SU-DHL-6 (cell line): ENCODE measurements at regions not wholly inside any gene's neighbourhood (a gene's known extent, or its start where the extent isn't known, plus 50 kb on each side); places are given as distances from the start of the nearest gene placed in this dataset.

Source experiments
- H2AFZ ChIP-seq: fragments of 200-600 bp; sonication (generic); 2 replicates; pipeline ENCODE4 v1.6.1; 2014; ENCODE audit warnings: low read depth, mild to moderate bottlenecking, moderate library complexity, mixed read lengths, antibody characterized with exemption, low read length; ENCODE audit not compliant: severe bottlenecking
- H3F3A ChIP-seq: fragments of 200-600 bp; shearing (Covaris generic); 2 replicates; pipeline ENCODE4 v1.6.0; 2016; ENCODE audit warnings: antibody characterized with exemption, mild to moderate bottlenecking; ENCODE audit not compliant: insufficient read depth
- H3K27ac ChIP-seq: fragments of 200-600 bp; sonication (generic); 2 replicates; pipeline ENCODE4 v1.5.1; 2016; ENCODE audit warnings: low read depth, mild to moderate bottlenecking, low read length, moderate library complexity, mixed read lengths
- H3K27me3 ChIP-seq: fragments of 200-600 bp; sonication (generic), shearing (Covaris generic); 2 replicates; pipeline ENCODE4 v1.6.0; 2014; ENCODE audit warnings: mild to moderate bottlenecking, low read length
- H3K36me3 ChIP-seq: fragments of 200-600 bp; sonication (generic); 2 replicates; pipeline ENCODE4 v1.6.1; 2014; ENCODE audit warnings: mild to moderate bottlenecking, low read length, mixed read lengths
- H3K4me2 ChIP-seq: fragments of 300-600, 200-600 bp; shearing (Covaris generic), sonication (generic); 2 replicates; pipeline ENCODE4 v1.6.0; 2014; ENCODE audit warnings: low read length, low read depth, mild to moderate bottlenecking; ENCODE audit not compliant: poor library complexity, severe bottlenecking
- H3K4me3 ChIP-seq: fragments of 200-600 bp; sonication (generic); 2 replicates; pipeline ENCODE4 v1.5.1; 2014; ENCODE audit warnings: antibody characterized with exemption, low read length, mild to moderate bottlenecking, mixed read lengths; ENCODE audit not compliant: insufficient read depth, poor library complexity, severe bottlenecking
- H3K79me2 ChIP-seq: fragments of 200-600 bp; sonication (generic); 2 replicates; pipeline ENCODE4 v1.6.1; 2014; ENCODE audit warnings: mild to moderate bottlenecking, low read length, moderate library complexity; ENCODE audit not compliant: insufficient read depth
- H3K9ac ChIP-seq: fragments of 200-600 bp; sonication (generic); 2 replicates; pipeline ENCODE4 v1.7.0; 2014; ENCODE audit warnings: mild to moderate bottlenecking, low read length
- H3K9me2 ChIP-seq: fragments of 200-600 bp; sonication (generic); replicated peaks from 2 replicates; pipeline ENCODE4 v1.6.1; 2014; ENCODE audit warnings: low read length; ENCODE audit not compliant: insufficient read depth
- H3K9me3 ChIP-seq: fragments of 200-600 bp; sonication (generic); 2 replicates; pipeline ENCODE4 v1.6.1; 2014; ENCODE audit warnings: low read length, mixed read lengths; ENCODE audit not compliant: insufficient read depth
- H4K20me1 ChIP-seq: fragments of 200-600 bp; sonication (generic); 2 replicates; pipeline ENCODE4 v1.6.1; 2014; ENCODE audit warnings: low read depth, mild to moderate bottlenecking, antibody characterized with exemption, low read length, moderate library complexity, mixed read lengths
- EZH2phosphoT487 ChIP-seq: fragments of 200-600 bp; sonication (generic), shearing (Covaris generic); conservative IDR thresholded peaks from 2 replicates; pipeline ENCODE4 v1.6.1; 2018; ENCODE audit warnings: mild to moderate bottlenecking, antibody characterized with exemption, low read length, moderate library complexity, mixed read lengths
- TF ChIP-seq, protein P1 (sequence below): fragments of 200-600 bp; sonication (generic); IDR thresholded peaks from one replicate; pipeline ENCODE4 v1.5.1; 2017; ENCODE audit warnings: antibody characterized with exemption, mild to moderate bottlenecking, low read length, moderate library complexity; ENCODE audit not compliant: insufficient read depth, poor library complexity, severe bottlenecking

GRCh38 chr21:18908641-18909040, 505.1 kb upstream of the TMPRSS15 start:
- Histone ChIP-seq H3K9me3 (no peaks in the 10 kb centered on the region), H3K9me2 (no peaks in the 10 kb centered on the region), H2AFZ (peak overlapping the region; percentile 41), H3K27me3 (no peaks in the 10 kb centered on the region), H3K36me3 (no peaks in the 10 kb centered on the region), H3F3A (no peaks in the 10 kb centered on the region), H3K9ac (no peak overlapping the region), H3K27ac (no peak overlapping the region), H3K4me2 (no peak overlapping the region), H4K20me1 (no peaks in the 10 kb centered on the region), H3K4me3 (no peak overlapping the region), H3K79me2 (no peaks in the 10 kb centered on the region)
- TF ChIP-seq, protein P1, sequence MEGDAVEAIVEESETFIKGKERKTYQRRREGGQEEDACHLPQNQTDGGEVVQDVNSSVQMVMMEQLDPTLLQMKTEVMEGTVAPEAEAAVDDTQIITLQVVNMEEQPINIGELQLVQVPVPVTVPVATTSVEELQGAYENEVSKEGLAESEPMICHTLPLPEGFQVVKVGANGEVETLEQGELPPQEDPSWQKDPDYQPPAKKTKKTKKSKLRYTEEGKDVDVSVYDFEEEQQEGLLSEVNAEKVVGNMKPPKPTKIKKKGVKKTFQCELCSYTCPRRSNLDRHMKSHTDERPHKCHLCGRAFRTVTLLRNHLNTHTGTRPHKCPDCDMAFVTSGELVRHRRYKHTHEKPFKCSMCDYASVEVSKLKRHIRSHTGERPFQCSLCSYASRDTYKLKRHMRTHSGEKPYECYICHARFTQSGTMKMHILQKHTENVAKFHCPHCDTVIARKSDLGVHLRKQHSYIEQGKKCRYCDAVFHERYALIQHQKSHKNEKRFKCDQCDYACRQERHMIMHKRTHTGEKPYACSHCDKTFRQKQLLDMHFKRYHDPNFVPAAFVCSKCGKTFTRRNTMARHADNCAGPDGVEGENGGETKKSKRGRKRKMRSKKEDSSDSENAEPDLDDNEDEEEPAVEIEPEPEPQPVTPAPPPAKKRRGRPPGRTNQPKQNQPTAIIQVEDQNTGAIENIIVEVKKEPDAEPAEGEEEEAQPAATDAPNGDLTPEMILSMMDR, result no peak
- TF ChIP-seq EZH2phosphoT487, result no peak

GRCh38 chr21:18913914-18914313, 510.3 kb upstream of the TMPRSS15 start:
- Histone ChIP-seq H3K79me2 (no peaks in the 10 kb centered on the region), H3K27me3 (no peaks in the 10 kb centered on the region), H3K9ac (no peak overlapping the region), H3K27ac (no peak overlapping the region), H3K9me3 (no peaks in the 10 kb centered on the region), H3K9me2 (no peaks in the 10 kb centered on the region), H4K20me1 (no peaks in the 10 kb centered on the region), H3K36me3 (no peaks in the 10 kb centered on the region), H3F3A (no peaks in the 10 kb centered on the region), H3K4me2 (no peak overlapping the region), H3K4me3 (no peak overlapping the region), H2AFZ (no peak overlapping the region)
- TF ChIP-seq, protein P1, result no peak
- TF ChIP-seq EZH2phosphoT487, result no peak

DNA sequence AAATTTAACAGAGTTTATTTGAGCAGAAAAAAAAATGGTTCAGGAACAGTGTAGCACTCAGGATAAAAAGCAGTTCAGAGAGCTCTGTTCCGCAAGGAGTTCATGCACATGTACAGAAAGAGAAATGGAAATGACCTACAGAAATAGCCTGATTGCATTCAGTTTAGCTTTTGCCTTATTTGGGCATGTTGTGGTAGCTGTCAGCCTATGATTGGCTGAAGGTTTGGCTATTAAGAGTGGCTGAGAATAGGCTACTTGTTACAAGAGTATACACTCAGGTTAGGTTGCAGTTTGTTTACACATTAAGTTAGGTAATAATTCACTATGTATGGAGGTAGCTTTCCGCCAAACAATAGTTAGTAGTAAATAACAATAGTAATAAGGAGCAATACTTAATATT, 511.0 kb upstream of the TMPRSS15 start:
- Histone ChIP-seq H2AFZ (no peak overlapping the region), H3K79me2 (no peaks in the 10 kb centered on the region), H3K4me3 (no peak overlapping the region), H3K9me3 (no peaks in the 10 kb centered on the region), H3K27ac (no peak overlapping the region), H3K36me3 (no peaks in the 10 kb centered on the region), H3K9ac (no peak overlapping the region), H3K4me2 (no peak overlapping the region), H4K20me1 (no peaks in the 10 kb centered on the region), H3F3A (no peaks in the 10 kb centered on the region), H3K27me3 (no peaks in the 10 kb centered on the region), H3K9me2 (no peaks in the 10 kb centered on the region)
- TF ChIP-seq, protein P1, result no peak
- TF ChIP-seq EZH2phosphoT487, result no peak
